Epithelial cell of esophagus (primary cell): ENCODE measurements at regions not wholly inside any gene's neighbourhood (a gene's known extent, or its start where the extent isn't known, plus 50 kb on each side); places are given as distances from the start of the nearest gene placed in this dataset.
"Not testable (repeated sequence)": the region's sequence is repeated elsewhere in the genome, so short reads cannot be mapped to it uniquely, and the experiment has no call there.

Experiments
- DNase-seq: peaks from one replicate; pipeline ENCODE4 v3.0.0; 2010; ENCODE audit warnings: low read depth
- H3K4me3 ChIP-seq: 2 replicates; pipeline ENCODE4 v1.5.1; 2011; ENCODE audit warnings: mild to moderate bottlenecking, low read length, control low read depth
- TF ChIP-seq, protein P1 (sequence below): IDR thresholded peaks from 2 replicates; pipeline ENCODE4 v1.5.1; 2011; ENCODE audit warnings: low read depth, mild to moderate bottlenecking, low read length, control low read depth, inconsistent platforms; ENCODE audit not compliant: insufficient read depth; ENCODE audit errors: missing control alignments

DNA sequence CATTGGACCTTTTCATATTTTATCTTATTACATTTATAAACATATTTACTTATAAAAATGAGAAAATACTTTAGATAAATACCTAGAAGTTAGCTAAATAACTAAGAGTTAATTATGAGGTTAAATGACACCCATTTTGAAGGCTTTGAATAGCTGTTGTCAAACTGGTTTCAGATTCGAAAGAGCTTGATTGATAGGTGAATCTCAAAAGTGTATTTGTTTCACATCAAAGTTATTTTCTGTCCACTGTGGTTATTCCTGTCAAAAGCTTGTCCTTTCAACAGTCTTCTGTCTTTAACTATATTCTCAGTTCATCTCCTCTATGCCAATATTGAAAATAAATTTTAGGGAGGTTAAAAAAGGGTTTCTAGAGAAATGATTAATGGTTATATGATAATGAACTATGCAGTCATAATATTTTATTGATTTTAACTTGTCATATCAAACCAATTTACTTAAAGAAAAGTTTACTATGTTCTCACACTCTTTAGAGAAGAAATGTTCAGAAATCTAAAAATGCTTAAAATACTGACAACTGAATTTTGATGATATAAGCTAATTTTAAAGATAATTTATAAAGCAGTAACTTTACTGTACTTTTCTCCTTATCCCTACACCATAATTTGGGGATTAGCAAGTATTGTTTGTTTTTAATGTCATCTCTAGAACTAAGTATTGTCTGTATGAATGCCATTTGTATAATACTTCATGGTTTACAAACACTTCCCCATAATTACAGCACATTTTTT, 72.0 kb upstream of the FOXP2 start:
- TF ChIP-seq, protein P1, sequence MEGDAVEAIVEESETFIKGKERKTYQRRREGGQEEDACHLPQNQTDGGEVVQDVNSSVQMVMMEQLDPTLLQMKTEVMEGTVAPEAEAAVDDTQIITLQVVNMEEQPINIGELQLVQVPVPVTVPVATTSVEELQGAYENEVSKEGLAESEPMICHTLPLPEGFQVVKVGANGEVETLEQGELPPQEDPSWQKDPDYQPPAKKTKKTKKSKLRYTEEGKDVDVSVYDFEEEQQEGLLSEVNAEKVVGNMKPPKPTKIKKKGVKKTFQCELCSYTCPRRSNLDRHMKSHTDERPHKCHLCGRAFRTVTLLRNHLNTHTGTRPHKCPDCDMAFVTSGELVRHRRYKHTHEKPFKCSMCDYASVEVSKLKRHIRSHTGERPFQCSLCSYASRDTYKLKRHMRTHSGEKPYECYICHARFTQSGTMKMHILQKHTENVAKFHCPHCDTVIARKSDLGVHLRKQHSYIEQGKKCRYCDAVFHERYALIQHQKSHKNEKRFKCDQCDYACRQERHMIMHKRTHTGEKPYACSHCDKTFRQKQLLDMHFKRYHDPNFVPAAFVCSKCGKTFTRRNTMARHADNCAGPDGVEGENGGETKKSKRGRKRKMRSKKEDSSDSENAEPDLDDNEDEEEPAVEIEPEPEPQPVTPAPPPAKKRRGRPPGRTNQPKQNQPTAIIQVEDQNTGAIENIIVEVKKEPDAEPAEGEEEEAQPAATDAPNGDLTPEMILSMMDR, result no peak
- H3K4me3 ChIP-seq, result no peak overlapping the region
- no peak for DNase-seq

DNA sequence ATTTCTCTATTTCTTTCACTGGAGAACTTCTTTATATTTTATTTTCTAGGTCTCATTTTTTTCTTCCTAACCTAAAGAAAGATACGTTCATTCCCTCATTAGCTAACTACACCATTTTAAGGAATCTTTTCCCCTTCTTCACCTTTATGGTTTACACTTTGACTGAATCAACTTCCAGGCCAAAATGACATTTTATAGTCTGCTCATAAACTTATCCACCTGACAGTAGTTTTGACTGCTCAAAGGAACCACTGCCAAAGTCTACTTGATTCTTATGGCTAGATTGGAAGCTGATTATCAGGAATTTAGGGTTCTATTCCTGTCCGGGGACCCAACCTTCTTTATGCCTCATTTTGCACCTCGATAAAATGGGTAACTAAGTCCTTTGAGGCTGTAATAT, 73.0 kb upstream of the FOXP2 start:
- no peak for DNase-seq
- TF ChIP-seq, protein P1, result no peak
- no peak overlapping the region for H3K4me3 ChIP-seq

DNA sequence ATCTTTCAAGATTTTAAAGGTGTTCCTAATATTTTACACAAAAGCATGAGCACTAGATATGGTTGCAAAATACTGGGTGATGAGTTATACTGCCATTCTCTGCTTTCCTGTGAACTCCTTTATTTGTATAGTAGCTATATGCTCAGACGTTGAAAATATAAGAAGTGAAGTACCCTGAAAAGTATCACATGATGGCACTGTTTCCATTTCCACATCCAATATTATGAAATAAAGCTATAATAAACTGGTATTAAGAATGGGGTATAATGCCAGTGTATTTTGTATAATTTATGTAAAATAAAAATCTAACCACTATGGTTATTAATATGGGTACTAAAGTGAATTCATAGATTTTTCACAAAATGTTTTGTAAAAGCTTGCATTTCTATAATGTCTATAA, 79.6 kb upstream of the FOXP2 start:
- no peak overlapping the region for H3K4me3 ChIP-seq
- TF ChIP-seq, protein P1, result no peak
- DNase-seq, result peak; percentile 2

DNA sequence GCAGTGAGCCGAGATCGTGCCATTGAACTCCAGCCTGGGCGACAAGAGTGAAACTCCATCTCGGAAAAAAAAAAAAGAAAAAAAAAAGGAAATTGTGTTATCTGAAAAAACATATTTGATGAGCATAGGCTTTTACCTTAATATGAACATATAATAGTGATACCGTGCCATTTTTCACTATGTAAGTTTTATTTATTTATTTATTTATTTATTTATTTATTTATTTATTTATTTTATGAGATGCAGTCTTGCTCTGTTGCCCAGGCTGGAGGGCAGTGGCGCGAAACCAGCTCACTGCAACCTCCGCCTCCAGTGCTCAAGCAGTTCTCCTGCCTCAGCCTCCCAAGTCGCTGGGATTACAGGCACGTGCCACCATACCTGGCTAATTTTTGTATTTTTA, 85.2 kb upstream of the FOXP2 start:
- H3K4me3 ChIP-seq, DNase-seq: not testable (repeated sequence)

DNA sequence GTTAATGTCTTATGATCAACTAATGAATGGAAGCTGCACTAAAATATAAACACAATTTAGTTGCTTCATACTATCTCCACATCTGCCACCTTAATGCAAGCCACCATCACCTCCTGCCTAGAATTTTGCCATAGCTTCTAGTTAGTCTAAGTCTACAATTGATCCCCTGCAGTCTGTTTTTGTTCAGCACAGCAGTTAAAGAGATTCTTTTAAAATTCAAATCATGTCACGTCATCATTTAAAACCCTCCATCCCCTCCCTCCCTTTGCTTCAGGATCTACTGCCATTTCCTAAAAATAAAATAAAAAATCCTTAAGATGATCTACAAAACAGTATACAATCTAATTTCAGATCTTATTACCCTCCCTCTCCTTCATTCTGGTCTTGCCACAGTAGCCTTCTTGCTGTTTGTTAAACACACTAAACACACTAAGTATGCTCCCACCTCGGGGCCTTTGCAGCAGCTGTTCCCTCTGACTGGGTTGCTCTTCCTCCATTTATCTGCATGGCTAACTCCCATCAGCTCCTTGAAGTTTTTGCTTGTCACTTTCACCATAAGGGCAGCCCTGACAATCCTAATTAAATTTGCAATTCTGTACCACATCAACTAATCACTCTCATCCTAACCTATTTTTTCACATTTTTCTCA, 97.0 kb upstream of the FOXP2 start:
- no peak for DNase-seq
- TF ChIP-seq, protein P1, result no peak
- no peak overlapping the region for H3K4me3 ChIP-seq

DNA sequence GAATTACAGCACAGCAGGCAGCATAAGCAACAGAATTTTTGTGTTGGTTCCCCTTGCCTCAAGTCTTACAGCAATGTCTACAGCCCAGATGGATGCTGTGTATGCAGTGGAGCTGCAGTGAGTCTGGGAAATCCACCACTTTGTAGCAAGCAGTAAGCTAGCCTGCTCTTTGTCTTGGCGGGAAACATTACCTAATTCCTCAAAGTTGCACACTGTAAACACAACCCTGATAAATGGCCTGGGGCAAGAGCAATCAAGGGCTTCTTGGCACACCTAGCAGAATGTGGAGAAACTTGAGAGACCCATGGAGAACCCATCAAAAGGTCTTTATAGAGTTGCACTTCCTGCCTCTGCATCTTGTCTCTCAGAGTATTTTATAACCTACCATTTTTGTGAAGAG, 102.0 kb upstream of the FOXP2 start:
- H3K4me3 ChIP-seq, result no peak overlapping the region
- TF ChIP-seq, protein P1, result no peak
- DNase-seq, result peak; percentile 15

DNA sequence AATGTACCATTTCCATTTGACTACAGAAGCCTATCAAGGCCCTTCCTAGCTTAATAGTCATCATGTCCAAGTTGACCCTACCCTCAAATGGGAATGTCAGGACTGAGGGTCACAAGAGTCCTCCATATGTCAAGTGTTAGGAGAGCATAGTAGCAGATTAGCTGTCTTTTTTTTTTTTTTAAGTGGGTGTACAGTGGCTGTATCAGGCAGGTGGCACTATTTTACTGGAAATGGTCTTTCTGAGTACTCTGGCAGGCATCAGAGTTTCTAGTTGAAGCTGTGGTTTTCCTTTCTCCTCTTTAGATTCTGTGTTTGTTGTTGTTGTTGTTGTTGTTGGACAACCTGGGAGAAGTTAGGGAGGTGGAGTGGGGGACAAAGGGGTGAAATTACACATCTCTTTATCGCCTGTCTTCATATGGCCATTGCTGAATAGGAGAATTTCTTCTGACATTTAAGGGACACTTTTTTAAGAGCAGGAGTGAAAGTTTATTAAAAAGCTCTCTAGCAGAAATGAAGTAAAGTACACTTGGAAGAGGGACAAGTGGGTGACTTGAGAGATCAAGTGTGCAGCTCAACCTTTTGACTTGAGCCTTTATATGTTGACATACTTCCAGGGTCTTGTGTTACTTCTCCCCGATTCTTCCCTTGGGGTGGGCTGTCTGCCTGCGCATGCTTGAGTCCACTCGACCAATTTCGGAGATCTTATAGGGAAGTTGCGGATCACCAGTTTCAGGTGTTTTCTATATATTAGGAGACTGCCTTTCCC, 104.1 kb upstream of the FOXP2 start:
- no peak overlapping the region for H3K4me3 ChIP-seq
- TF ChIP-seq, protein P1, result peak; percentile 21
- peak; percentile 5 for DNase-seq
